ENCODE measurements at regions not wholly inside any gene's neighbourhood (a gene's known extent, or its start where the extent isn't known, plus 50 kb on each side); places are given as distances from the start of the nearest gene placed in this dataset.

GRCh38 chr21:15126948-15127347, 62.1 kb upstream of the NRIP1 start:
- Histone ChIP-seq H3K9ac (ENCODE audit: insufficient read depth, low read depth, low read length) (no peak overlapping the region), H3K79me2 (ENCODE audit: insufficient read depth, low read length) (no peaks in the 10 kb centered on the region), H3K4me3 (replicated peaks in 1 of 3; ENCODE audit: insufficient read depth in 1 of 3, low read depth in 2 of 3, low read length in 3 of 3) (no peak overlapping the region), H3K27me3 (ENCODE audit: control insufficient read depth in 1 of 2, insufficient read depth in 2 of 2, low read length in 2 of 2) (no peaks in the 10 kb centered on the region), H3K4me1 (ENCODE audit: insufficient read depth, low read length) (peaks cover 11% of the 10 kb centered on the region), H3K27ac (ENCODE audit: extremely low read length, insufficient read depth, low read length) (no peak overlapping the region), H3K4me2 (ENCODE audit: low read depth, low read length) (no peak overlapping the region), H3K9me3 (ENCODE audit: low read length) (no peaks in the 10 kb centered on the region), H2AFZ (ENCODE audit: low read length) (no peak overlapping the region), H4K20me1 (ENCODE audit: insufficient read depth, low read length) (no peaks in the 10 kb centered on the region), H3K36me3 (replicated peaks in 1 of 2; ENCODE audit: control insufficient read depth in 1 of 2, insufficient read depth in 2 of 2, low read length in 2 of 2) (no peaks in the 10 kb centered on the region)
- in situ Hi-C loops (cut with HindIII; ENCODE audit: extremely low pct_ligation_motif_present, low pct_unique_long_range_greater_than_20kb) (no loop called here), intact Hi-C loops (cut with micrococcal nuclease; ENCODE audit: unreplicated experiment) (no loop called here)
- WGBS (ENCODE audit: low lambda C conversion rate): 78% methylated on average over 3 of the region's 3 CpGs
- ChIA-PET CTCF (ENCODE audit: low intra/inter-chr PET ratio, low total read pairs) (no interaction called here), POLR2A (no interaction called here)
- no peak for ATAC-seq
- no peak for DNase-seq (ENCODE audit: low spot score)
- no TSS peak for BruUV-seq (replicated peaks)
- FAIRE-seq: no peak
- TF ChIP-seq NPAS2 (CRISPR knock-in tag; IDR thresholded peaks at IDR 0.05; ENCODE audit: borderline replicate concordance) (no peak), ZNF225 (CRISPR knock-in tag; IDR thresholded peaks at IDR 0.05) (no peak), ZNF512B (CRISPR knock-in tag; IDR thresholded peaks at IDR 0.05; ENCODE audit: borderline replicate concordance) (no peak), GMEB2 (CRISPR knock-in tag; IDR thresholded peaks at IDR 0.05; ENCODE audit: low read depth) (no peak), TOPORS (CRISPR knock-in tag; IDR thresholded peaks at IDR 0.05) (no peak), EP300 (IDR thresholded peaks at IDR 0.05; ENCODE audit: low read depth in 2 of 2, low read length in 2 of 2) (no peak), EP300 (CRISPR knock-in tag; IDR thresholded peaks at IDR 0.05; ENCODE audit: borderline replicate concordance) (no peak), DMAP1 (CRISPR knock-in tag; IDR thresholded peaks at IDR 0.05) (no peak), POGK (CRISPR knock-in tag; conservative IDR thresholded peaks at IDR 0.05) (no peak), ZNF234 (CRISPR knock-in tag; conservative IDR thresholded peaks at IDR 0.05) (no peak), ZNF761 (CRISPR knock-in tag; conservative IDR thresholded peaks at IDR 0.05) (no peak), ZNF781 (CRISPR knock-in tag; IDR thresholded peaks at IDR 0.05; ENCODE audit: borderline replicate concordance, not compliant biosample characterization) (no peak), PHF5A (CRISPR knock-in tag; IDR thresholded peaks at IDR 0.05; ENCODE audit: low read depth, unreplicated experiment) (no peak), NFAT5 (CRISPR knock-in tag; IDR thresholded peaks at IDR 0.05) (no peak), HNRNPL (IDR thresholded peaks at IDR 0.05; ENCODE audit: low read depth, low read length) (no peak)
